Activated T-cell treated with anti-CD3 and anti-CD28 coated beads for 48 hours (primary cell): ENCODE measurements at regions not wholly inside any gene's neighbourhood (a gene's known extent, or its start where the extent isn't known, plus 50 kb on each side); places are given as distances from the start of the nearest gene placed in this dataset.
"Not testable (repeated sequence)": the region's sequence is repeated elsewhere in the genome, so short reads cannot be mapped to it uniquely, and the experiment has no call there.

Experiments
- DNase-seq: peaks from one replicate; pipeline ENCODE4 v3.0.0-alpha.2; 2020; ENCODE audit warnings: low read depth

DNA sequence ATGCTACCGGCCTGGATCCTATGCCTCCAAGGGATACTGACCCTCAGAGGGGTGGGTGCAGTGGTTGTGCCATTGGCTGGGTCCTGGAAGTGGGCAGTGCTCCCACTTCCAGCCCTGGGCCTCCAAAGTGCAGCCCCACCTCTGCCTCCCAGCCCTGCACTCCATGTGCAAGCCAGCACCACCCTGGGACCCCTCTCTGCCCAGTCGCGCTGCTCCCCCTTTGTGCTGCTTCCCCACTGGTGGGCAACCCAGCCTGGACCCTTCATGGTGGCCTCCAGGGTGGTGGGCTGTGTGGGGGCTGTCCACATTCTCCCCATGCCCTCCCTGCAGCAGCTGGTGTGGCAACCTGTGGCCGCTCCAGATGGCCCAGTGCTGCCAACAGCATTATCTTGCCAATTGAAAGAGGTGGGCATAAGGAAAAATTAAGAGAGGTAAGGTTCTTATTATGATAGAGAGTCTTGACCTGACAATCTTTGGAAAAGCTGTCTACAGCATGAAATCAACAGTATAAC lies 309.7 kb downstream of the GUCY2F start:
- no peak for DNase-seq

DNA sequence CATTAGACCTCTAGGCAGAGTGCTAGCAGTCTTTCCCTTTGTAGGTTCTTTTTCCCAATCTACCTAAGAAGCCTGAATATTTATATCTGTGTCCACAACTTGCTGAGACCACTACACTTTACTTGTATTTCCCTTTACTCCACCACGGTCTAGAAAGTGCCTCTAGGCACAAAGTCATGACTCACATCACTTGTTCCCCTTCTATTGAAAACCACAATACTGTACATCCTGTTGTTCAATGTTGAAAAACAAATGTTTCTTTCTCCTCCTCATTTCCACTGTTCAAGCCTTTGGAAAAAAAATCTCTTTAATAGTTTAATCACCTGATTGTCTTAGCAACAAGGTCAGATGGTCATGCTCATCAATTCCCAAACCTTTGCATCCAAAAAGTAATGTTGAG lies 326.7 kb downstream of the GUCY2F start:
- DNase-seq, result no peak

DNA sequence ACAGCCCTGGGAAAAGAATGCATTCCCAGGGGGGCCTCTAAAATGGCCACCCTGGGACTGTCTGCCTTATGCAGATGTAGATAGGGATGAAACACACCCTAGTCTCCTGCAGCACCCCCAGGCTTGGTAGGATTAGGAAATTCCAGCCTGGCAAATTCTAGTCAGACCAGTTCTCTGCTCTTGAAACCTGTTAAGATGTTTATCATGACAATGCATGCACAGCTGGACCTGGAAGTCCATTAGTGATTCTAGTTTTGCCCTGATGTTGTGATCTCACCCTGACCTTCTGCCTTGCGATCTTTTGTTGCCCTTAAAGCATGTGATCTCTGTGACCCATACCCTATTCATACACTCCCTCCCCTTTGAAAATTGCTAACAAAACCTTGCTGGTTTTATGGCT lies 337.7 kb downstream of the GUCY2F start:
- DNase-seq, result not testable (repeated sequence)

DNA sequence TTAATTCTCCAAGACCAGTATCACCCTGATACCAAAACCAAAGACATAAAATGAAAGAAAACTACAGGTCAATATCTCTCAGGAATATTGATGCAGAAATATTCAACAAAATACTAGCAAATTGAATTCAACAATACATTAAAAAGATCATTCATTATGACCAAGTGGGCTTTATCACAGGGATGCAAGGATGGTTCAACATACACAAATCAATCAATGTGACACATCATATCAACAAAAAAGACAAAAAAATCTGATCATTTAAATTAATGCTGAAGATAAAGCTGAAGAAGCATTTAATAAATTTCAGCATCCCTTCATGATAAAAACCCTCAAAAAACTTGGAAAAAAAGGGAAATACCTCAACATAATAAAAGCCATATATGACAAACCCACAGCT lies 341.4 kb downstream of the GUCY2F start:
- no peak for DNase-seq

DNA sequence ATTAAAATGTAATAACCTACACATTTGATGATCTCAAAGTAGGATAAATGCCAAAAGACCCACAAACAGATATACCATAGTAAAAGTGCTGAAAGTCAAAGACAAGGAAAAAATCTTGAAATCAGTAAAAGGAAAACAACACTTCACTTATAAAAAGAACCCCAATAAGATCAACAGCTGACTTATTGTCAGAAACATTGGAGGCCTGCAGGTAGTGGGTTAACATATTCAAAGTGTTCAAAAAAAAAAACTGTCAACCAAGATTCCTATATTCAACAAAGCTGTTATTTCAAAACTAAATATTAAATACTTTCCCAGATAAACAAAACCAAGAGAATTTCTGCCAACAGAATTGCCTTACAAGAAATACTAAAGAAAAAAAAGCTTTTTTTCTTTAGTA lies 347.1 kb downstream of the GUCY2F start:
- no peak for DNase-seq

DNA sequence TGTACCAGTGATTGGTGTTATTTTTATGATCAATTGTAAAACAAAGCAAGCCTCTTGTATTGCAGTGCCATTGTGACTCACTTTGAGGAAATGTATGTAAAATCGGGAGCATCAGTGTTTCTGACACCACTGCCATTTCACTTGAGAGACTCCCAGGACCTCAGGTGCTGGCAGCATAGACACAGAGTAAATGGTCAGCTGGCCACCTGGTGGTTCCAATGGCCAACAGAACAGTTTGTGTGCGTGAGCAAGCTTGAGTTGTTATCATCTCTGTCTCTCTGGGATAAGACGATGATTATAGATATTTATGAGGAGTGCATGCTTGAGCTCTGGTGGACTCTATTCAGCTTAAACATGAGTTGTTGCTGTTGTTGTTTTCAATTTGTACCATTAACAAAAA lies 356.6 kb downstream of the GUCY2F start:
- no peak for DNase-seq

DNA sequence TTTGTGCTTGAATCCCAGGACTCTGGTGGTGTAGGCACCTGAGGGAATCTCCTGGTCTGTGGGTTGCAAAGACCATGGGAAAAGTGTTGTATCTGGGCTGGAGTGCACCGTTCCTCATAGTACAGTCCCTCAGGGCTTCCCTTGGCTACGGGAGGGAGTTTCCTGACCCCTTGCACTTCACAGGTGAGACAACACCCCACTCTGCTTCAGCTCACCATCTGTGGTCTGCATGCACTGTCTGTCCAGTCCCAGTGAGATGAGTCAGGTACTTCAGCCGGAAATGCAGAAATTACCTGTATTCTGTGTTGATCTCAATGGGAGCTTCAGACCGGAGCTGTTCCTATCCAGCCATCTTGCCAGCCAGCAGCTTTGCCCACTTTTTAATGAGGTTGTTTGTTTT lies 353.0 kb upstream of the IRS4 start:
- no peak for DNase-seq

DNA sequence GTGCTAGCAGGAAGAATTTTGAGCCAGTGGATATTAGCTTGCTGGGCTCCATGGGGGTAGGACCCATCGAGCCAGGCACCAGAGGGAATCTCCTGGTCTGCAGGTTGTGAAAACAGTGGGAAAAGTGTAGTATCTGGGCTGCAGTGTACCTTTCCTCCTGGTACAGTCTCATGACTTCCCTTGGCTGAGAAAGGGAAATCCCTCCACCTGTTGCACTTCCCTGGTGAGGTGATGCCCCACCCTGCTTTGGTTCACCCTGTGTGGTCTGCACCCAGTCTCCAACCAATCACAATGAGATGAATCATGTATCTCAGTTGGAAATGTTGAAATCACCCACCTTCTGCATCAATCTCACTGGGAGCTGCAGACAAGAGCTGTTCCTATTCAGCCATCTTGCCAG lies 341.4 kb upstream of the IRS4 start:
- DNase-seq, result no peak

DNA sequence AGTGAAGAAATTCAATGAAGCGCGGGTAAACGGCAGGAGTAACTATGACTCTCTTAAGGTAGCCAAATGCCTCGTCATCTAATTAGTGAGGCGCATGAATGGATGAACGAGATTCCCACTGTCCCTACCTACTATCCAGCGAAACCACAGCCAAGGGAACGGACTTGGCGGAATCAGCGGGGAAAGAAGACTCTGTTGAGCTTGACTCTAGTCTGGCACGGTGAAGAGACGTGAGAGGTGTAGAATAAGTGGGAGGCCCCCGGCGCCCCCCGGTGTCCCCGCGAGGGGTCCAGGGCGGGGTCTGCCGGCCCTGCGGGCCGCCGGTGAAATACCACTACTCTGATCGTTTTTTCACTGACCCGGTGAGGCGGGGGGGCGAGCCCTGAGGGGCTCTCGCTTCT lies 317.8 kb upstream of the IRS4 start:
- not testable (repeated sequence) for DNase-seq

DNA sequence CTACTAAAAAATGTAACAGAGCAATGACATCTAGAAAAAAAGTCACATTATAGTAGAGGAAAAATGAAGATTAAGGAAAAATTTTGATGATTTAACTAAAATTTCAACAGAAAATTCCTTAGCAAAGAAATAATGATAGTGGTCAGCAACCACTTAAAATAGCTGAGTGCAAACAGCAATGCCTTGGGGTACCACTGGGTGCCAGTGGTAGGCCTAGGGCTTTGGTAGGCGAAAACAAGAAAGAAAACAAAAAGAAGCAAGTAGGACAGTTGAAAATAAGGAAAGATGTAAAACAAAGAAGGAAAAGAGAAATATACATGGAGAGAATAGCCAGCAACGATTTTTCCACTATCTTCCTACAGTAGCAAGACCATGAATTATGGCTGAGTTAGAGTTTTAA lies 313.5 kb upstream of the IRS4 start:
- no peak for DNase-seq

DNA sequence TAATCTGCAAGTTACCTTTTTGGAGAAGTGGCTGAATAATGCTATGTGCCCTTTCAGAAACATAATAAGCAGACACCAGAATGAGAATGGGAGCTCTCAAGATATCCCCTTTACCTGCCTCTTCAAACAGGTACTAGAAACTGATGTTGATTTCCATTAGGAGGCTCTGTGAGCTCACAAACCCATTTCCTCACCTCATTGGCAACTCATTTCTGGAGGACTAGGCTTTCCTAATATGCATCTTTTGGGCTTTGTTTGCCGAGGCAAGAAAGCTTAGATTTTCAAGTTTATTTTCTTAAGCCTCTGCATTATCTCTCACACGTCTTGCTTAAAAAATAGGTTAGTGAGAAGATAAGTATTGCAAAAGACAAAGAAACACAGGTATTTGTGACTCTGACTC lies 313.1 kb upstream of the IRS4 start:
- DNase-seq, result no peak

DNA sequence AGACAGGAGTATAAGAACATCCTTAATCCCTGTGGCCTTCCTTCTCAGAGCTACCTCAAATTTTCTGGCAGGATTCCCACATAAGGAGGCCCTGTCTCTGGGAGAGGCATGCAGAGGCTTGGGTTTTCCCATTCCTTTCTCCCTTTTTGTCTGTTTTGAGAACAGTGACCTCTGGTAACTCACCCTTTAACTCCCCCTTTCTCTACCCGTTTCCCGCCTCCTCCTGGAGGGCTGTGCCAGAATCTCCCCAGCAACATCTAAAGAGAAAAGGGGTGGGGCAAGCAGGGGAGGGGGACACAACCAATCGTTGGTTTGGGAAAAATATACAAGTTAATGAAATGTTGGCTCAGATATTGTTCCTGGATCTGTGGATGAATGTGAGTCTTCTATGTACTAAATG lies 303.7 kb upstream of the IRS4 start:
- DNase-seq, result no peak

DNA sequence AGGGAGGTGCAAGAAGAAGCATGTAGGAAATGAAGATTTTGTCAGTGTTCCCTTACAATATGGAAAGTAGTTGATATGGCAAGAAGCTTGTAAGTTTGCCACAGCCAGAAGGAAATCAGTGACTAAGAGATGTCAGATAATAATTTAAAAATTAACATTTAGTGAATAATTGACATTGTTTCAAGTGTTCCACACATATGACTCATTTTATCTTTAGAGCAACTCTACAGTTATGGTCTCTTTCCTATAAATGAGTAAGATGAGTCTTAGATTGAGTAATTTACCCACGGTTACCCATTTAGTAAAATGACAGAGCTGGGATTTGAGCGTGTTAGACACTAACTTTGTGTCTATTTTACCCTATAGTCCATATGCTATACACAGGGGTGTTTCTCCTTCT lies 300.3 kb upstream of the IRS4 start:
- no peak for DNase-seq

DNA sequence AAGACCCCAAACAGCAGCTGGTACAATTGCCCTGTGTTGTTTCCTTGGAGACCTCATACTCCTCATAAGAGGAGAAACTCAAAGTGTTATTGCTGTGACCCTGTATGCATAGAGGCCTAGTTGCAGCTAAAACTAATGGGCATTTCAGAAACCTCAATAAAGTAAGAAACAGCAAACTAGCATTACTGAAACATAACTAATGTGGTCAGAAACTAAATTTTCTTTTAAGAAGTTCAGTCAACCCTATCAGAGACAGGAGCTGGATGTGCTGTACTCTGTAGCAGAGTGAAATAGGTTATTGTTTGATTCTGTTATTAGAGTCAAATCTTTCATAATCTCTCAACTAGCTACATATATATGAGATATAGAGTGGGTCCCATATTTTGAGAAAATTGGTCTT lies 257.5 kb upstream of the IRS4 start:
- DNase-seq, result no peak

DNA sequence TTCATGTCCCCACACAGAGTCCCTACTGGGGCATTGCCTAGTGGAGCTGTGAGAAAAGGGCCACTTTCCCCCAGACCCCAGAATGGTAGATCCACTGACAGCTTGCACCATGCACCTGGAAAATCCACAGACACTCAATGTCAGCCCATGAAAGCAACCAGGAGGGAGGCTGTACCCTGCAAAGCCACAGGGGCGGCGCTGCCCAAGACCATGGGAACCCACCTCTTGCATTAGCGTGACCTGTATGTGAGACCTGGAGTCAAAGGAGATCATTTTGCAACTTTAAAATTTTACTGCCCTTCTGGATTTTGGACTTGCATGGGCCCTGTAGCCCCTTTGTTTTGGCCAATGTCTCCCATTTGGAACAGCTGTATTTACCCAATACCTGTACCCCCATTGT lies 236.5 kb upstream of the IRS4 start:
- not testable (repeated sequence) for DNase-seq

DNA sequence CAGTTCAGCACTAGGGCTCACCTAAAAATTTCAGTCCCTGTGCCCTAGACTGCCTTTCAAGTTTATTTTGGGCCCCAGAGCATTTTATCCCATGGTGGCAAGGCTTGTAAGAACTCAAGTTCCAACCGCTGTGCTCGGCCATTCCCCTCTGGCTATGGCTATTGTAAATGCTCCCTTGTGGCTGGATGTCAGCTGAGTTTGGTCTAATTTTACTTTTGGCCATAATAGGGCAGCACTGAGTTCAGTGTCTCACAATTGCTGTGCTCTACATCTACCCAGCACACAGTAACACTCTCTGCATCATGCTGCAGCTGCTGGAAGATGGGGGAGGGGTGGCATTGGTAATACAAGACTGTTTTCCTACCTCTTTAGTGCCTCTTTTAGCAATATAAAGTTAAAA lies 210.8 kb upstream of the IRS4 start:
- no peak for DNase-seq

DNA sequence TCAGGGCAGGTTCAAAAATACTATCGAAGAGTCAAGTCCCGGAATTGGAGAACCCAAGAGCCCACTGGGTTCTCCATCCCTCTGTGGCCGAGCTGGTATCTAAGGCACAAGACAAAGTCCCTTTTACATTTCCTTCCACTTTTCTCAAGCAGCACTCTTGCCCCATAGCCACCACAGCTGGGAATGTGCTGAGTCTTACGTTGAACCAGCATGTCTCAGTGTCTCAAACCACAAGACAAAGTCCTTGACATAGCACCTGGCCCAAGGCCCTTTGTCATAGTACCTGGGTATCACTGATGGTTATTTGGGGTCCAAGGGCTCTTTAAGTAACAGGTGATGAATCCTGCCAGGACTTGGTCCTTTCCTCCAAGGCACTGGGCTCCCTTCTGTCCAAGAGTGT lies 210.2 kb upstream of the IRS4 start:
- DNase-seq, result no peak

DNA sequence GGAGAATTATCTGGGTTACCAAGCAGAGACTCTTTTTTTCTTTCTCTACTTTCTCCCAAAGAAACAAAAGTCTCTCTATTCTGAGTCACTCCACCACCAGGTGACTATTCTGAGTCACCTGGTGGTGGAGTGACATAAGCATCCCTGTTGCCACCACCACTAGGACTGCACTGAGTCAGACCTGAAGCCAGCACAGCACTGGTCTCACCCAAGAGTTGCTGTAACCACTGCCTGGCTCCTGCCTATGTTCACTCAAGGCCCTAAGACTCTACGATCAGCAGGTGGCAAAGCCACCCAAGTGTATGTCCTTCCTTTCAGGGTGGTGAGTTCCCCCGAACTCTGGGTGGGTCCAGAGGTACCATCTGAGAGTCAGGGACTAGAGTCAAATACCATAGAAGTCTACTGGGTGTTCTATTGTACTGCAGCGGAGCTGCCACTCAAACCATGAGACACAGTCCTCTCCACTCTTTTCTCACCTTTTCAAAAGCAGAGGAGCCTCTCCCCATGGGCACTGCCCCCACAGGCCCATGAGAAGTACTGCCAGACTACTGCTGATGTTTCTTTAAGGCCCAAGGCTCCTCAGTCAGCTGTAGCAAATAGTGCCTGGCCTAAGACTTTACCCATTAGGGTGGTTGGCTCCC lies 209.6 kb upstream of the IRS4 start:
- DNase-seq, result no peak

DNA sequence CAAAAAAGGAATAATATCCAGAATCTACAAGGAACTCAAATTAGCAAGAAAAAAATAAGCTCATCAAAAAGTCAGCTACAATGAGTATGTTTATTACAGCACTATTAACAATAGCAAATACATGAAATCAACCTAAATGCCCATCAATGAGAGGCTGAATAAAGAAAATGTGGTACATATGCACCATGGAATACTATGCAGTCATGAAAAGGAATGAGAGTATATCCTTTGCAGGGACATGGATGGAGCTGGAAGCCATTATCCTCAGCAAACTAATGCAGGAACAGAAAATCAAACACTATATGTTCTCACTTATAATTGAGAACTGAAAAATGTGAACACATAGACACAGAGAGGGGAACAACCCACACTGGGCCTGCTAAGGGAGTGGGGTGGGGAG lies 178.4 kb upstream of the IRS4 start:
- DNase-seq, result no peak

DNA sequence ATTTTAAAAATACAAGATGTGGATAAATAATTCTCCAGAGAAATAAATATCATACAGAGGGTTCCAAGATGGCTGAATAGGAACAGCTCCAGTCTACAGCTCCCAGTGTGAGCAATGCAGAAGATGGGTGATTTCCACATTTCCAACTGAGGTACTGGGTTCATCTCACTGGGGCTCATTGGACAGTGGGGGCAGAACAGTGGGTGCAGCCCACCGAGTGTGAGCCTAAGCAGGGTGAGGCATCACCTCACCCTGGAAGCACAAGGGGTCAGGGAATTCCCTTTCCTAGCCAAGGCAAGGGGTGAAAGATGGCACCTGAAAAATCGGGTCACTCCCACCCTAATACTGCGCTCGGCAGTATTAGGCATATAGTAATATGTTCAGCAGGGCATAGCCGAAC lies 167.5 kb upstream of the IRS4 start:
- not testable (repeated sequence) for DNase-seq

DNA sequence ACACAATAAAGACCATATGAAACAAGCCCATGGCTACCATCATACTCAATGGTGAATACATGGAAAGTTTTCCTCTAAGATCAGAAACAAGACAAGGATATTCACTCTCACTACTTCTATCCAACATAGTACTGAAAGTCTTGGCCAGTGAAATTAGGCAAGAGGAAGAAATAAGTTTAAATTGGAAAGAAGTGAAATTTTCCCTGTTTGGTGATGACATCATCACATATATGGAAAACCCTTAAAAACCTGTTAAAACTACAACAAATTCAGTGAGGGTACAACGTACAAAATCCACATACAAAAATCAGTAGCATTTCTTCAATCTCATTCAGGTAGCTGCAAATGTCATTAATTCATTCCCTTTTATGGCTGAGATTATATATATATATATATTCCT lies 164.0 kb upstream of the IRS4 start:
- DNase-seq, result no peak

DNA sequence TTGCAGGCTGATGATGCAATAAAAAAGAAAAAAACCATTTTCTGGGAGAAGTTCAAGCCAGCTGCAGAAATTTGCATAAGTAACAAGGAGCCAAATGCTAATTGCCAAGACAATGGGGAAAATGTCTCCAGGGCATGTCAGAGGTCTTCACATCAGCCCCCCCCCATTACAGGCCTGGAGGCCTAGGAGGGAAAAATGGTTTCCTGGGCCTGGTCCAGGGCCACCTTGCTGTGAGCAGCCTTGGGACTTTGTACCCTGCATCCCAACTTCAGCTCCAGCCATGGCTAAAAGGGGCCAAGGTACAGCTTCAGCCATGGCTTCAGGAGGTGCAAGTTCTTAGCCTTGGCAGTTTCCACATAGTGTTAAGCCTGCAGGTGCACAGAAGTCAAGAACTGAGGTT lies 160.0 kb upstream of the IRS4 start:
- not testable (repeated sequence) for DNase-seq

DNA sequence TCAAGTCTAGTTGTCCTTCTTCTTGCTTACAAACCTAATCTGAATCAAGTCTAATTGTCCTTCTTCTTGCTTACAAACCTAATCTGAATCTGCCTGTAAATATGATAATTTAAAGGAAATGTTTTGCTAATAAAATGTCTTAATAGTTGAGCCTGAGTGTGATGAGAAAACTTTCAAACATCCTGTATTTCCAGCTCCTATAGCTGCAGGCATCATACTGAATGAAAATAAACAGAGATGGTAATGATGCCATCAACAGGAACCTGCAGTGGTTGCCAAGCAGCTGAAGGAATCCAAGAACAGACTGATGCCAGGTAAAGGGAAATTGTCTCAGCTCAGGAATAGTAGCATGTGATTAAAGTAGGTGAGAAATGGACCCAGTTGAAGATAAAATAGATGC lies 156.1 kb upstream of the IRS4 start:
- DNase-seq, result no peak

DNA sequence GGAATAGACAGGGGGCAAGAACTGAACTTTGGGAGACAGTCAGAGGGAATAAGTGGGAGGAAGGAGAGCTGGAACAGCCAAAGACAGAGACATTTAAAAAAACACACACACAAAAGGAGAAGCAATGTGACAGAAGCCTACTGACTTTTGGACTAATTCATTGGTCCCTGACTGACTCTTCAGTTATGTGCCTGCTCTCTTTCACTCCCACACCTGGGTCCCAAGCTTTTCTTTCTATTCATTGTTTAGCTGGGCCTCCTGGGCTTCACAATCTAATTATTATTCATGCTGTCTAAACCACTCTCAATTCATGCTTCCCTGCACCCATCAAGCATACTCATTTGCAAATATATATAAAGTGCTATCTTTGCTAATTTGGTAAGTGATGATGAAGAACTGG lies 139.2 kb upstream of the IRS4 start:
- no peak for DNase-seq

DNA sequence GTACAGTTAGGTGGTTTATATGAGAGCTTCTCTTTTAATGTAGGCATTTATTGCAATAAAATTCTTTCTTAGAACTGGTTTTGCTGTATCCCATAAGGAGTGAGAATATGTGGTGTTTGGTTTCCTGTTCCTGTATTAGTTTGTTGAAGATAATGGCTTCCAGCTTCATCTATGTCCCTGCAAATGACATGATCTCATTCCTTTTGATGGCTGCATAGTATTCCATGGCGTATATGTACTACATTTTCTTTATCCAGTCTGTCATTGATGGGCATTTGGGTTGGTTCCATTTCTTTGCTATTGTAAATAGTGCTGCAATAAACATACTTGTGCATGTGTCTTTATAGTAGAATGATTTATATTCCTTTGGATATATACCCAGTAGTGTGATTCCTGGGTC lies 106.7 kb upstream of the IRS4 start:
- not testable (repeated sequence) for DNase-seq
